Erythroblast (primary cell): ENCODE measurements at regions not wholly inside any gene's neighbourhood (a gene's known extent, or its start where the extent isn't known, plus 50 kb on each side); places are given as distances from the start of the nearest gene placed in this dataset.
"Not testable (repeated sequence)": the region's sequence is repeated elsewhere in the genome, so short reads cannot be mapped to it uniquely, and the experiment has no call there.

Experiments used
- GATA1 ChIP-seq: IDR thresholded peaks from 2 replicates; pipeline ENCODE4 v1.6.1; 2011; ENCODE audit warnings: low read depth, mild to moderate bottlenecking, control low read depth, low read length, moderate library complexity
- POLR2A ChIP-seq: IDR thresholded peaks from 2 replicates; pipeline ENCODE4 v1.6.1; 2011; ENCODE audit warnings: mild to moderate bottlenecking, low read length

GRCh38 chrX:73961867-73962266 is 109.4 kb upstream of the XIST start:
- TF ChIP-seq GATA1, POLR2A: not testable (repeated sequence)
